Upper lobe of left lung (tissue), 4 donors: ENCODE measurements at regions not wholly inside any gene's neighbourhood (a gene's known extent, or its start where the extent isn't known, plus 50 kb on each side); places are given as distances from the start of the nearest gene placed in this dataset.

Experiments
- POLR2A ChIP-seq, 4 donors: fragments of 450-650 bp; IDR thresholded peaks; one replicate each; pipeline ENCODE4 v1.5.1; 2016 to 2017; ENCODE audit warnings: antibody characterized with exemption in 4 of 4, mild to moderate bottlenecking in 2 of 4
- POLR2AphosphoS5 ChIP-seq, 2 donors: sonication (generic); formaldehyde crosslinking; IDR thresholded peaks; one replicate each; pipeline ENCODE4 v1.5.1; 2017; ENCODE audit warnings: antibody characterized with exemption in 2 of 2
- TF ChIP-seq, protein P1 (sequence below), 6 experiments: fragments of 450-650 bp in 4 of 6; fragments of 200-600 bp in 2 of 6; sonication (generic) in 2 of 6; IDR thresholded peaks; one replicate each; pipeline ENCODE4 v1.5.1; 2016 to 2019; ENCODE audit warnings: antibody characterized with exemption in 6 of 6

DNA sequence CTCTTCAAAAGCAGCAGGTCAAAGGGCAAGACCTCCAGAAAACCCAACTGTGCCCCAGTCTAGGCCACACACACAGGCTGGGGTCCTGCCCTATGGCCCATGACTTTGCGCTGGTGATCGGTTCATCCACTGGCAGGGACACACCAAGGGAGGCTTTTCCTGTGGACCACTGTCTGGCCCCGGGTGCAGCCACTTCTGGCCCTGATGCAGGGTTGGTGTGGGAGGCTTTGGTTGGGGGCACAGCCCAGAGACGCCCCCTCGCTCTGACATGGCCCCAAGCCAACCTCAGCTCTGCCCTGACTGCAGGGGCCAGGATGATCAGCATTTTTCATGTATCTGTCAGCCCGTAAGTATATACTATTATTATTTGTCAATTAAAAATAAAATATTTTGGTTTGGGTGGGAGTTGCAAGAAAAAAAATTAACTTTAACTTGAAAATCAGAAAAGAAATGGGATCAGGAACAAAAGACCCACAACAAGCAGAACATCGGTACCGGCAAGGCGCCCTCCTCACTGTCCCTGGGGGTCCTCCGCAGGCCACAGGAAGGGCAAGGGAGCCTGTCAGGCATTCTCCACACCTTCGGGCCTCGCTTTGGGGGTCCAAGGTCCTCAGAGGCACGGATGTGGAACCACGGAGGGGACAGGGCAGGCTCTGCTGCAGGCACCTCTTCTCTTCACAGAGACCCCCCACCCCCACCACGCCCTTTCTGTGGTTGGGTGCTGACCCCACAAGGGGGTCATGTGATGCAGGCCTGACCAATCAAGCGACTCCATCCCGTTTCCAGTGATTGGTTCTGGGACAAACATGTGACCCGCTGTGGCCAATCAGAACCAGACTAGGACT is 181.5 kb upstream of the SFSWAP start:
- TF ChIP-seq, protein P1, sequence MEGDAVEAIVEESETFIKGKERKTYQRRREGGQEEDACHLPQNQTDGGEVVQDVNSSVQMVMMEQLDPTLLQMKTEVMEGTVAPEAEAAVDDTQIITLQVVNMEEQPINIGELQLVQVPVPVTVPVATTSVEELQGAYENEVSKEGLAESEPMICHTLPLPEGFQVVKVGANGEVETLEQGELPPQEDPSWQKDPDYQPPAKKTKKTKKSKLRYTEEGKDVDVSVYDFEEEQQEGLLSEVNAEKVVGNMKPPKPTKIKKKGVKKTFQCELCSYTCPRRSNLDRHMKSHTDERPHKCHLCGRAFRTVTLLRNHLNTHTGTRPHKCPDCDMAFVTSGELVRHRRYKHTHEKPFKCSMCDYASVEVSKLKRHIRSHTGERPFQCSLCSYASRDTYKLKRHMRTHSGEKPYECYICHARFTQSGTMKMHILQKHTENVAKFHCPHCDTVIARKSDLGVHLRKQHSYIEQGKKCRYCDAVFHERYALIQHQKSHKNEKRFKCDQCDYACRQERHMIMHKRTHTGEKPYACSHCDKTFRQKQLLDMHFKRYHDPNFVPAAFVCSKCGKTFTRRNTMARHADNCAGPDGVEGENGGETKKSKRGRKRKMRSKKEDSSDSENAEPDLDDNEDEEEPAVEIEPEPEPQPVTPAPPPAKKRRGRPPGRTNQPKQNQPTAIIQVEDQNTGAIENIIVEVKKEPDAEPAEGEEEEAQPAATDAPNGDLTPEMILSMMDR (IDR thresholded peaks at IDR 0.05), result no peak
- no peak for TF ChIP-seq POLR2A (IDR thresholded peaks at IDR 0.05)
- TF ChIP-seq POLR2AphosphoS5 (IDR thresholded peaks at IDR 0.05), result no peak
